ENCODE measurements at regions not wholly inside any gene's neighbourhood (a gene's known extent, or its start where the extent isn't known, plus 50 kb on each side); places are given as distances from the start of the nearest gene placed in this dataset.
A peak's percentile ranks its signal among the peaks of the same experiment; 100 is the strongest.

DNA sequence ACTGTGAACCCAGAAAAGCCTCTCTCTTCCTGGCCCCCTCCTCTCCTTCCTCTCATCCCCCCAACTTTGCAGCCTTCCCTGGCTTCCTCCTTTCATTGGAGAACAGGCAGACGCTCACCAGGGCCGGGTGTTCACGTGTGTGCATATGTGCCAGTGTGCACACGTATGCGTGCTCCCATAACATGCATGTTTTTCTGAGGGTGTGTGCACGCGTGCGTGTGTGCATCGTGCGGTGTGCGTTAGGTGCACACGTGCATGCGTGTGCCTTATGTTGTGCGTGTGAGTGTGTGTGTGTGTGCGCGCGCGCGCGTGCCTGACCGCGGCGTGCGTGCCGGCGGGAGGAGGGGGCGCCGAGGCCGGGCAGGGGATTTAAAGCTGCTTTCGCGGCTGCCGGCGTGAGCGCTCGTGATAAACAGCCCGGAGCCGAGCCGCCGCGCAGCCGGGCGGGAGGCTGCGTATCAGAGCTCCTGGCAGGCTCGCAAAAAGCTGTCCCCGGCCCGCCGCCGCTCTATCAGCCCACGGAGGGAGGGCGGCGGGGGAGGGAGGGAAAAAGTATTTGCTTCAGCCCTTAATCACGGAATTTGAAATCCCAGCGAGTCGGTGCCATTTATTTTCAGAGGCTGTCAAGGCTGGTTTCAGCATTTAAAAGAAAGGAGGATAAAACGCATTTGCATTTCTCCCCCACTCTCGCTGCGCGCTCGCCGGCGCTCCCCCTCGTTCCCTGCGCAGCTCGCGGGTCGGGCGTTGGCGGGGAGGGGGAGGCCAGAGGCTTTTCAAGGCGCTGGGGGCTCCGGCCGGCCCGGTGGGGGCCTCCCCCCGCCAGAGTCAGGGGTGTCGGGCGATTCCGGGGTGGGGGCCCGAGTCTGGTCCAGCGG is 183.9 kb downstream of the C9orf50 start:
- peak overlapping the region; percentile 58 to 62 for H3K9ac ChIP-seq (ENCODE audit: low read depth in 2 of 2, low read length in 2 of 2)
- peaks cover 7% of the 10 kb centered on the region for H3K4me1 ChIP-seq
- TF ChIP-seq, protein P1, sequence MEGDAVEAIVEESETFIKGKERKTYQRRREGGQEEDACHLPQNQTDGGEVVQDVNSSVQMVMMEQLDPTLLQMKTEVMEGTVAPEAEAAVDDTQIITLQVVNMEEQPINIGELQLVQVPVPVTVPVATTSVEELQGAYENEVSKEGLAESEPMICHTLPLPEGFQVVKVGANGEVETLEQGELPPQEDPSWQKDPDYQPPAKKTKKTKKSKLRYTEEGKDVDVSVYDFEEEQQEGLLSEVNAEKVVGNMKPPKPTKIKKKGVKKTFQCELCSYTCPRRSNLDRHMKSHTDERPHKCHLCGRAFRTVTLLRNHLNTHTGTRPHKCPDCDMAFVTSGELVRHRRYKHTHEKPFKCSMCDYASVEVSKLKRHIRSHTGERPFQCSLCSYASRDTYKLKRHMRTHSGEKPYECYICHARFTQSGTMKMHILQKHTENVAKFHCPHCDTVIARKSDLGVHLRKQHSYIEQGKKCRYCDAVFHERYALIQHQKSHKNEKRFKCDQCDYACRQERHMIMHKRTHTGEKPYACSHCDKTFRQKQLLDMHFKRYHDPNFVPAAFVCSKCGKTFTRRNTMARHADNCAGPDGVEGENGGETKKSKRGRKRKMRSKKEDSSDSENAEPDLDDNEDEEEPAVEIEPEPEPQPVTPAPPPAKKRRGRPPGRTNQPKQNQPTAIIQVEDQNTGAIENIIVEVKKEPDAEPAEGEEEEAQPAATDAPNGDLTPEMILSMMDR (IDR thresholded peaks at IDR 0.05), result no peak
- H3K4me3 ChIP-seq, result peak overlapping the region; percentile 29
- peaks cover 27% of the 10 kb centered on the region for H3K27me3 ChIP-seq
- peak; percentile 45 for DNase-seq
- no peak overlapping the region for H3K27ac ChIP-seq
- H3K9me3 ChIP-seq, result no peaks in the 10 kb centered on the region
- no peaks in the 10 kb centered on the region for H3K36me3 ChIP-seq
- intact Hi-C loops (cut with DNase I), result no loop called here

DNA sequence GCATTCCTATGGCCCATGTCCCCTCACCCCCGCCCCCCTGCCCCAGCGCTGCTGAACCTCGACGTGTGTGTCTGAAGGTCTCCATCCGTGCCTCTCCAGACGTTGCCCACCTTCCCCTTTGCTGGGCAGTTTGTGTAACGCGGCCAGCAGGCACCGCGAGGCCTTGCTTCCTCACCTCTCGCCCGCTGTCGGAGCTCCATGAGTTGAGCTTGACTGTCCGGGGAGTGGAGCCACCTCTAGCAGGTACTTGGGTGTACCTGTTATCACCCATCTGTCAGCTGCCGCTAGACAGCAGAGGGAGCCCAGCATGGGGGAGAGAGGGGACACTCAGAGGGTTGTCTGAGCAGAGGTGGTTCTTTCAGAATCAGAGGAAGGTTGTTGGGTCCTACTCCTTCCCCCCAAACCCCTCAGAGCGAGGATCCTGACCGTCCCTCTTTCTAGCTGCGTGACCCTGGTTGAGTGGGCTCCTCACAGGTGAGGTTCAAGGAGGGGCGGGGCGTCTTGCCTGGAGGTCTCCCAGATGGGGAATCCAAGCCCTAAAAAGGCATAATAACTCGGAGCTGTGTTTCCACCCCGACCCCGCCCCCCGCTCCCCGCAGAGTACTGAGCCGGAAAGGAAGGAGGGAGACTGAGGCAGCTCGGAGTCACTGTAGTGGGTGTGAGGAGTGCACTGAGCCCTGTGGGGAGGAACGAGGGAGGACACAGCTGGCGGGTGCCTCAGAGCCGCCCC is 184.7 kb downstream of the C9orf50 start:
- intact Hi-C loops (cut with DNase I), result no loop called here
- TF ChIP-seq, protein P1 (IDR thresholded peaks at IDR 0.05), result no peak
- Histone ChIP-seq H3K9ac (ENCODE audit: low read depth in 2 of 2, low read length in 2 of 2) (peak overlapping the region in 1 of 2 donors; percentile 12), H3K9me3 (no peaks in the 10 kb centered on the region), H3K4me1 (peaks cover 7% of the 10 kb centered on the region), H3K27me3 (peaks cover 27% of the 10 kb centered on the region), H3K27ac (no peak overlapping the region), H3K36me3 (no peaks in the 10 kb centered on the region), H3K4me3 (no peak overlapping the region)
- DNase-seq, result no peak

DNA sequence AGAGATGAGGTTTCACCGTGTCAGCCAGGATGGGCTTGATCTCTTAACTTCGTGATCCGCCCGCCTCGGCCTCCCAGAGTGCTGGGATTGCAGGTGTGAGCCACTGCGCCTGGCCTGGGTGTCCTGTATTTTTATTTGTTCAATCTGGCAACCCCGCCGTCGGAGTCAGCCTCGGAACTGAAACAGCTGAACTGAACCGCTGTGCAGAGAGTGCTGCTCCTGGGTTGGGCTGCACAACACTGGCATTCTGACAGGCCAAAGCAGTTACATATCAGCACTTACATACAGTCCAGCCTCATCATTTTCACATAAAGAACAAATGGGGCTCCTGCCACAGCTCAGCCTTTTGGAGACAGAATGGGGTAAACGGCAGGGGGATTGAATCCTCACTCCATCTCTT is 185.6 kb downstream of the C9orf50 start:
- peaks cover 7% of the 10 kb centered on the region for H3K4me1 ChIP-seq
- TF ChIP-seq, protein P1 (IDR thresholded peaks at IDR 0.05), result no peak
- intact Hi-C loops (cut with DNase I), result no loop called here

DNA sequence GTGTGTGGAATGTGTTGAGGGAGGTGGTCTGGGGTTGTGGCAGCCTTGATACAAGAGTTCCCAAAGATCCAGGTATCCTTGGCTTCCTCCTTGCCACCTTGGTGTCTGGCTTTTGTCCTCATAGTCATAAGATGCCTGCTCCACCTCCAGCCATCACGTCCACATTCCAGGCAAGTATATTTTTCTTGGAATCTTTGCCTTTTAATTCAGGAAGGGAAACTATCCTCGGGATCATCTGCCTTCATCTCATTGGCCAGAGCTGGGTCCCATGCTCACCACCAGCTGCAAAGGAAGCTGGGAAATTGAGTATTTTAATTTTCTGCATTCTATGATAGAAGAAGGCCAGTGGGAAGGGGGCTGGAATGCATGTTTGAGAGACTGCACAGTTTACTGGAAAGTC is 186.7 kb downstream of the C9orf50 start:
- Histone ChIP-seq H3K27ac (no peak overlapping the region), H3K4me1 (peaks cover 7% of the 10 kb centered on the region), H3K4me3 (no peak overlapping the region), H3K27me3 (peaks cover 26% of the 10 kb centered on the region), H3K9ac (ENCODE audit: low read depth in 2 of 2, low read length in 2 of 2) (no peak overlapping the region), H3K9me3 (no peaks in the 10 kb centered on the region), H3K36me3 (no peaks in the 10 kb centered on the region)
- intact Hi-C loops (cut with DNase I), result no loop called here
- TF ChIP-seq, protein P1 (IDR thresholded peaks at IDR 0.05), result no peak
- DNase-seq, result no peak

More for the DNA sequence above, 185.6 kb downstream of the C9orf50 start:
- no peaks in the 10 kb centered on the region for H3K9me3 ChIP-seq
- H3K27ac ChIP-seq, result no peak overlapping the region
- H3K4me3 ChIP-seq, result no peak overlapping the region
- no peak overlapping the region for H3K9ac ChIP-seq (ENCODE audit: low read depth in 2 of 2, low read length in 2 of 2)
- peaks cover 27% of the 10 kb centered on the region for H3K27me3 ChIP-seq
- H3K36me3 ChIP-seq, result no peaks in the 10 kb centered on the region
- no peak for DNase-seq

DNA sequence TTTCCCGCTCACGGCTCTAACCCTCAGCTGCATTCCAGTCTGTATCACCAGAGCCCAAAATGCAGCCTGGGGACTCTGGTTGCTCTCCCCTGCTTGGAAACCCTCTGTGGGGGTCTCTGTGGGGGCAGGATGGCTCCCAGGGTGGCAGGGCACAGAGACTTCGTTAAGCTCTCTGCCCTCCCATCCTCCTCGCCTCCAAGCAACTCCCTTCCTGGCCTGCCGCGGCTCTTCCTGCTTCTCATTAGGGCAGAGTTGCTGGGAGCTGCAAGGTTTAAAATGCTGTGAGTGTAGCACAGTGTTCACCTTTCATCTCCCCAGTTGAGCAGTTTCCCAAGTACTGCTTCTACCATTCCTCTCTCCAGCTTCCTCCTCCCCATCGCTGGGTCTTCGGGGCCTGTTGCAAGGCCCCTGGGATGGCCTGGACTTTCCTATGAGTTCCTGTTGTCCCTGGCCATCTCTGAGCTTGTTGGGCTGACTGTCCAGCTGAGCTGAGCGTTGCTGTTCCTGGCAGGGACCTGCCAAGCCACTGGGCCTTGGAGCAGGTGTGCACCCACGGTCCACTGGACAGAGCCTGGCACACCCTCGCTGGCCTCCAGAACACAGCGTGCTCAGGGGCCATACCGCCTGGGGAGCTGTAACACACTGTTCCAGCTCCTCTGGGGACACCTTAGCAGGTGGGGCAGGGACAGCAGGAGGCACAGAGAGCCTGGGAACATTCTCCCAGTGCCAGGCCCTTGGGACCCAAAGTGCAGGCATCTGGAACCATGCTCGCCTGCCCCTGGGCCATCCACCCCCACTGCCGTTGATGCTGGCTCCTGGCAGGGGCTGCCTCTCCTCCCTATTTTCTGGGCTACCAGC is 188.4 kb downstream of the C9orf50 start:
- H3K9ac ChIP-seq (ENCODE audit: low read depth in 2 of 2, low read length in 2 of 2), result no peak overlapping the region
- H3K27ac ChIP-seq, result no peak overlapping the region
- peaks cover 1% of the 10 kb centered on the region for H3K4me1 ChIP-seq
- H3K27me3 ChIP-seq, result peaks cover 11% of the 10 kb centered on the region
- TF ChIP-seq, protein P1 (IDR thresholded peaks at IDR 0.05), result no peak
- H3K9me3 ChIP-seq, result no peaks in the 10 kb centered on the region
- H3K4me3 ChIP-seq, result no peak overlapping the region
- DNase-seq, result no peak
- intact Hi-C loops (cut with DNase I), result no loop called here
- H3K36me3 ChIP-seq, result no peaks in the 10 kb centered on the region

All from colonic mucosa (tissue), 4 donors.